HG03571 (cell line): ENCODE measurements at regions not wholly inside any gene's neighbourhood (a gene's known extent, or its start where the extent isn't known, plus 50 kb on each side); places are given as distances from the start of the nearest gene placed in this dataset.
"Not testable (repeated sequence)": the region's sequence is repeated elsewhere in the genome, so short reads cannot be mapped to it uniquely, and the experiment has no call there.

ENCODE experiments used
- ATAC-seq: cut with Tn5 transposase; IDR thresholded peaks from one replicate; pipeline ENCODE4 v1.9.1; 2021; ENCODE audit not compliant: unreplicated experiment

DNA sequence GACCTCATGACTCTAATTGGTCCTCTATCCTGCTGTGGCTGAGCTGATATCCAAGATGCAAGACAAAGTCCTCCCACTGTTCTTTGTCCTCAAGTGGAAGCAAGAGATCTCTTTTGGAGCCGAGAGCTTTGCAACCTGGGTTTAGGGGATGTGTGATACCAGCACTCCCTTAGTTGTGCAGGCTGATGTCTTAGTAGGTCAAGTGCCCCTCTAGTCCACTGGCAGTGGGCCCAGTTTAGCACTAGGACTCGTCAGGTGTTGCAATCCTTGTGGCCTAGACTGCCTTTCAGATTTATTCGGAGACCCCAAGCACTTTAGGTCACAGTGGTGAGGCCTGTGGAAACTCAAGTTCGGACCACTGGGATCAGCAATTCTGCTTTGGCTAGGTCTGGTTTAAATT lies 64.0 kb downstream of the GPRASP3 start:
- no peak for ATAC-seq

- no peak for ATAC-seq
Observed at GRCh38 chrX:102787283-102787682, 66.7 kb downstream of the GPRASP3 start.

GRCh38 chrX:102808336-102808735 lies 87.8 kb downstream of the GPRASP3 start:
- ATAC-seq, result no peak

GRCh38 chrX:102818269-102818668 lies 97.7 kb downstream of the GPRASP3 start:
- not testable (repeated sequence) for ATAC-seq

DNA sequence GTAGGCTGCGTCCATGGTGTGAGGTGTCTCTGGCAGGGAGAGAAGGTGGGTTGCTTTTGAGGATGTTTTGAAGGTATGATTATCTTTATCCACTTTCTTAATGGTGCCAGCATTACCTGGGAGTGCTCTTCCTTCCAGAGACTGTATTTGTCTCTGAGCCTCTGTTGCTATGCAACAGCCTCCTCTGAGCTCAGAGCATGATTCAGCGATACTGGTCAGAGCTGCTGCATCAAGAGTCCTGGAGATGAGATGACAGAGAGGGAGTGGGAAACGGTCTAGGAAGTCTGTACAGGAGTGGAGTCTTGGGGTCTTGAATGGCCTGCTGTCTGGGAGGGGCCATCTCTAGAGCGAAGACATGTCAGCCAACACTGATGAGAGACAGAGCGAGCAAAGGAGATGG lies 104.4 kb upstream of the RAB40AL start:
- ATAC-seq, result no peak

- no peak for ATAC-seq
Observed at GRCh38 chrX:102833136-102833535, 103.9 kb upstream of the RAB40AL start.

DNA sequence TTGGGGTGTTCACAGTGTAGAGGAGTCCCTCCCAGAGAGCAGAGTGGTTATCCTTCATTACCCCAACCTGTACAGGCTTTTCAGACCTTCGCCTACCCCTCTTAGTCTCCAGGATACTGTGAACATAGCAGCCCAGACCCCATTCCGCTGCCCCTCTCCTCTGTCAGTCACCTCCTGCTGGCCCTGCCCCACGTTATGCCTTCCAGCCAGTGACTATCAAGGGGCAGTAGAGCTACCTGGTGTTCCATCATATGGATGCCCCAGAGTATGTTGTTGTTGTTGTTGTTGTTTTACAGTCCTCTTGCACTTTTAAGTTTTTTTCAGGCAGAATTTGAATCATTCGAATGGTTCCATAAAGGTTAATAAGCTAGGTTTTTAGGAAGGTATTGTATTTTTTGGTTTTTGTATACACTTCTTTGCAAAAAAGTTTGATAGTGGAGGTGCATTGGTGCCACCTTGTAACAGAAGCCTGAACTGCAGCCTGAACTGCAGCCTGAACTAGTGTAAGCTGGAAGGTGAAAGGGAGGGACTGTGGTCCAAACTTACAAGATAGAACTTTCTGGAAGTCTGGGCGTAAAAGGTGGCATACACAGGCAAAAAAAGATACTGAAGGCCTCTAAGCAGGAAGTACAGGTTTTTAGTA lies 101.4 kb upstream of the RAB40AL start:
- ATAC-seq, result no peak

GRCh38 chrX:102837847-102838246 lies 99.2 kb upstream of the RAB40AL start:
- no peak for ATAC-seq

- ATAC-seq, result no peak
Observed at GRCh38 chrX:102840871-102841705, 96.0 kb upstream of the RAB40AL start.

DNA sequence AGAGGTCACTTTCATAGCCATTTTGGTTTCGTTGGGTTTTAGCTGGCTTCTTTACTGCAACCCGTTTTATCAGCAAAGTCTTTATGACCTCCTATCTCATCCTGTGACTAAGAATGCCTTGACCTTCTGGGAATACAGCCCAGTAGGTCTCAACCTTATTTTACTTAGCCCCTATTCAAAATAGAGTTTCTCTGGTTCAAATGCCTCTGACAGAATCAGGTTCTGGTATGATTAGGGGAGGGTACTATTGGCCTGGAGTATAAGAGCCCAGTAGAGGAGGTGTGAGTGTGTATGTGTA lies 95.4 kb upstream of the RAB40AL start:
- no peak for ATAC-seq

- no peak for ATAC-seq
Observed at GRCh38 chrX:102845020-102845419, 92.1 kb upstream of the RAB40AL start.

DNA sequence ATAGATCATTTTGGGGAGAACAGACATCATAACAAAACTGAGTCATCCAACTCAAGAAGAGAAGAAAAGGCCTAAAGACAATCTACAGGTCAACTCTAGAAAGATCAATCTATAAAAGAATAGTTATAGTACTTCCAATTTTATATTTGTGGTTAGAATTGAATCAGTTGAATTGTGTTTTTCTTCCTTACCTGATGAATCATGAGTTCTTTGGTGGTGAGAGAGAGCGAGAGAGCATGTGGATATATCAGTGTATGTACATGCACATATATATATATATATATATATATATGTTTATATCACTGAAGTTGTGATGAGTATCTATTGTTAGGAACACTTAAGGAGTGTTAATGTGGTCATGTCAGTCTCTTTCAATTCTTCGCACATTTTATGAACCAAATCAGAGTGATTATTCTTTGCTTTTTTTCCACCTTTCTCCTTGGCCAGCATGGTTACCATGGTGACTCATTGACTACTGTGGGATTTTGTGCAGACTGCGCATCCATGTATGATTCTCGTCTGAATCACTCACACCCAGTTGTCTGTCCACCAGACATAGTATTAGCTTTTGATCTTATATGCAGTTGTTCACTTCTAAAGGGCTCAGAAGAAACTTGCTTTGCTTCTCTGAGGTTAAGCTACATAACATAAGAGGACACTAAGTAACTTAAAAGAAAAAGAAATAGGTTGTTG lies 90.4 kb upstream of the RAB40AL start:
- no peak for ATAC-seq

DNA sequence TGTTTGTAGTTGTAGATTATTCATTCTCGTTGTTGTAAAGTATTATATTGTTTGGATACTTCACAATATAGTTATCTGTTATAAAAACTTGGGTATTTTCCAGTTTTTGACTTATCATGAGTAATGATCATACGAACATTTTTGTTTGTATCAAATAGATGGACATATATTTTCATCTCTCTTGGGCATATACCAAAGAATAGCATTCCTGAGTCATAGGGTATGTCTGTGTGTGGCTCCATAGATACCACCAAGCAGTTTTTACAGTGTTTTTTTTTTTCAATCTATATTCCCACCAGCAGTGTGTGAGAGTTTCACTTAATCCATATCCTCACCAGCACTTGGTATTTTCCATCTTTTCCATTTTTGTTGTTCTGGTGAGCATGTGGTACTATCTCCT lies 89.7 kb upstream of the RAB40AL start:
- ATAC-seq, result no peak

- no peak for ATAC-seq
Observed at GRCh38 chrX:102849396-102849795, 87.7 kb upstream of the RAB40AL start.

DNA sequence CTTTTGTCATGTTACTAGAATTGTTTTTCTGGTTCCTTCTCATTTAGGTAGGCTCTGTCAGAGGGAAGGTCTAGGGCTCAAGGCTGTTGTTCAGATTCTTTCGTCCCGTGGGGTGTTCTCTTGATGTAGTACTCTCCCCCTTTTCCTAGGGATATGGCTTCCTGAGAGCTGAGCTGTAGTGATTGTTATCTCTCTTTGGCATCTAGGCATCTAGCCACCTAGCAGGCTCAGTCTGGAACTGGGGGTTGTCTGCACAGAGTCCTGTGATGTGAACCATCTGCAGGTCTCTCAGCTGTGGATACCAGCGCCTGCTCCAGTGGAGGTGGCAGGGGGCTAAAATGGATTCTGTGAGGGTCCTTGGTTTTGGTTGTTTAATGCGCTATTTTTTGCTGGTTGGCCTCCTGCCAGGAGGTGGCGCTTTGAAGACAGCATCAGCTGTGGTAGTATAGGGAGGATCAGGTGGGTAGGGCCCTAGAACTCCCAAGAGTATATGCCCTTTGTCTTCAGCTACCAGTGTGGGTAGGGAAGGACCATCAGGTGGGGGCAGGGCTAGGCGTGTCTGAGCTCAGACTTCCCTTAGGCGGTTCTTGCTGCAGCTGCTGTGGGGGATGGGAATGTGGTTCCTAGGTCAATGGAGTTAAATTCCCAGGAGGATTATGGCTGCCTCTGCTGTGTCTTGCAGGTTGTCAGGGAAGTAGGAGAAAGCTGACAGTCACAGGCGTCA lies 78.1 kb upstream of the RAB40AL start:
- not testable (repeated sequence) for ATAC-seq

GRCh38 chrX:102859550-102859871 lies 77.6 kb upstream of the RAB40AL start:
- ATAC-seq, result no peak

DNA sequence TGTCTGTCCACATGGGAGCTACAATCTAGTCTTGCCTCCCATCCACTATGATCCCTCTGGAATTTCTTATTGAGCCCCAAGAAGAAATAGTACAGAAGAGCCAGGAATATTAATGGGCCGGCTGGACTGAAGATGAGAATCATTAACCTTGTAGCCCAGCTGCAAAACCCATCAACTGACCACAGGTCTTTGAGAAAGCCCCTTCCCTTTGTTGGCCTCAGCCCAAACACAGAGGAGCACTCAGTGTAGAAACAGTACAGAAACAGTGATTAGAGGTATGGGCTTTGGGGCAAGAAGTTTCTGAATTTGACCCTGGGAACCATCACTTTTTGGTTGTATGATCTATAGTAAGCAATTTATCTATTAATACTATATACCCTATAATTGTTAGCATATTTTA lies 76.8 kb upstream of the RAB40AL start:
- ATAC-seq, result no peak

- peak; percentile 85 for ATAC-seq
Observed at GRCh38 chrX:102863735-102864134, 73.3 kb upstream of the RAB40AL start.

DNA sequence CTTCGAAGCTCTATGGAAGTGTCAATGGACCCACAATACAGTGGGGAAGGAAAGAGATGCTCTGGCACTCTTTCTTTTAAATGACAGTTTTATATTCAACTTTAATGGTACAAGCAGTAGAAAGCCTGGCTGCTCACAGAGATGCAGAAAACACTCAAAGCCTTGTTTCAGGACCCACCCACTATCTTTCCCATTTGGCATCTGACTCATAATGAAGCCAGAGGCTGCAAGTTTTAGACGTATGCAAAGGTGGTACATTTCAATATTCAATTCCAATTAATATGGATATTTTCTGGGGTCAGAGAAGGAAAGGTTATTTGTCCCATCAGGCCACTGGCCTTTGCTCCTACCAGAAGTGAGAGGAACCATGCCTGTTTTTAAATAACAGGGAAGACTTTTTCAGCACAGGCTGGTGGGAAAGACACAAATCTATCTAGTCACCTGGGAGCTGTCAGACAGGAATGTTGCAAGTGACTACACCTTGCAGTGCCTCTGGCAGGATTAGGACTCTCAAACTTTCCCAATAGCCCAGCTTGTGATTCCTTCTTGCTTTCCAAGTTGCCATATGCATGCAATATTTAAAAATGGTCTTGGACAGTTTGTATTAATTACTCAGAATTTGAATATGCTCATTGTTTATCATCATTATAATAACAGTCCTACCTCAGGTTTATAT lies 70.0 kb upstream of the RAB40AL start:
- ATAC-seq, result no peak

GRCh38 chrX:102883491-102883890 lies 53.6 kb upstream of the RAB40AL start:
- no peak for ATAC-seq
